B cell (primary cell): ENCODE measurements at regions not wholly inside any gene's neighbourhood (a gene's known extent, or its start where the extent isn't known, plus 50 kb on each side); places are given as distances from the start of the nearest gene placed in this dataset.

Experiments used
- EZH2 ChIP-seq: IDR thresholded peaks from 2 replicates; pipeline ENCODE4 v1.6.1; 2012; ENCODE audit warnings: borderline replicate concordance, low read depth, mild to moderate bottlenecking, moderate library complexity, low read length; ENCODE audit not compliant: insufficient read depth, poor library complexity, severe bottlenecking
- TF ChIP-seq, protein P1 (sequence below): fragments of 200-600 bp; IDR thresholded peaks from one replicate; pipeline ENCODE4 v1.8.0; 2022; ENCODE audit warnings: antibody characterized with exemption, mild to moderate bottlenecking

DNA sequence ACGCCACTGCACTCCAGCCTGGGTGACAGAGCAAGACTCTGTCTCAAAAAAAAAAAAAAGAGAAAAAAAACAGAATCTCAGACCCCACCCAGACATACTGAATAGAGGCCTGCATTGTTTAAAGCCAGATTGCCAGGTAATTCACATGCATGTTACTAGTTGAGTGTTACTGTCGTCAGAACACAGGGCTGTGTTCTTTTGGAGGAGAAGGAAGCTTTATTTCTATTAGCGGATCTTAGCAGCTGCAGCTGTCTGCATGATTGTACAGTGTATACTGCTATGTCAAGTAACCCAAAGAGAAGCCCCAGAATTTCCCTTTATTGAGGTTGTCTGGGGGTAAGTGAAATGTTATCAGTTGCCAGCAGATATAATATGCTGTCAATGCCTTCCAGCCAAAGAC lies 496.6 kb upstream of the NAALADL2 start:
- TF ChIP-seq, protein P1, sequence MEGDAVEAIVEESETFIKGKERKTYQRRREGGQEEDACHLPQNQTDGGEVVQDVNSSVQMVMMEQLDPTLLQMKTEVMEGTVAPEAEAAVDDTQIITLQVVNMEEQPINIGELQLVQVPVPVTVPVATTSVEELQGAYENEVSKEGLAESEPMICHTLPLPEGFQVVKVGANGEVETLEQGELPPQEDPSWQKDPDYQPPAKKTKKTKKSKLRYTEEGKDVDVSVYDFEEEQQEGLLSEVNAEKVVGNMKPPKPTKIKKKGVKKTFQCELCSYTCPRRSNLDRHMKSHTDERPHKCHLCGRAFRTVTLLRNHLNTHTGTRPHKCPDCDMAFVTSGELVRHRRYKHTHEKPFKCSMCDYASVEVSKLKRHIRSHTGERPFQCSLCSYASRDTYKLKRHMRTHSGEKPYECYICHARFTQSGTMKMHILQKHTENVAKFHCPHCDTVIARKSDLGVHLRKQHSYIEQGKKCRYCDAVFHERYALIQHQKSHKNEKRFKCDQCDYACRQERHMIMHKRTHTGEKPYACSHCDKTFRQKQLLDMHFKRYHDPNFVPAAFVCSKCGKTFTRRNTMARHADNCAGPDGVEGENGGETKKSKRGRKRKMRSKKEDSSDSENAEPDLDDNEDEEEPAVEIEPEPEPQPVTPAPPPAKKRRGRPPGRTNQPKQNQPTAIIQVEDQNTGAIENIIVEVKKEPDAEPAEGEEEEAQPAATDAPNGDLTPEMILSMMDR, result no peak
- no peak for TF ChIP-seq EZH2
